ENCODE measurements at regions not wholly inside any gene's neighbourhood (a gene's known extent, or its start where the extent isn't known, plus 50 kb on each side); places are given as distances from the start of the nearest gene placed in this dataset.
"Not testable (repeated sequence)": the region's sequence is repeated elsewhere in the genome, so short reads cannot be mapped to it uniquely, and the experiment has no call there.

- not testable (repeated sequence) for TF ChIP-seq CTCF (conservative IDR thresholded peaks at IDR 0.05; ENCODE audit: low read depth, low read length); POLR2A (IDR thresholded peaks at IDR 0.05; ENCODE audit: low read depth, low read length); RFX5 (IDR thresholded peaks at IDR 0.05; ENCODE audit: low read depth, low read length); MXI1 (IDR thresholded peaks at IDR 0.05; ENCODE audit: borderline replicate concordance, low read depth, low read length); CEBPB (IDR thresholded peaks at IDR 0.05; ENCODE audit: low read depth, low read length)
Observed at GRCh38 chr12:24503477-24503876, 445.4 kb downstream of the BCAT1 start.

Data from IMR-90 (cell line).